ENCODE measurements at regions not wholly inside any gene's neighbourhood (a gene's known extent, or its start where the extent isn't known, plus 50 kb on each side); places are given as distances from the start of the nearest gene placed in this dataset.

- TF ChIP-seq POLR2AphosphoS5 (IDR thresholded peaks at IDR 0.05), result no peak
- TF ChIP-seq CTCF (IDR thresholded peaks at IDR 0.05), result no peak
- TF ChIP-seq EP300 (IDR thresholded peaks at IDR 0.05), result no peak
- no peak for TF ChIP-seq POLR2A (IDR thresholded peaks at IDR 0.05)
Measured at GRCh38 chr13:76300688-76301087, 585.5 kb downstream of the KCTD12 start.
